Hepatocyte (in vitro differentiated cells): ENCODE measurements at regions not wholly inside any gene's neighbourhood (a gene's known extent, or its start where the extent isn't known, plus 50 kb on each side); places are given as distances from the start of the nearest gene placed in this dataset.
"Not testable (repeated sequence)": the region's sequence is repeated elsewhere in the genome, so short reads cannot be mapped to it uniquely, and the experiment has no call there.

ENCODE experiments used
- DNase-seq: peaks from one replicate; pipeline ENCODE4 v3.0.0-alpha.2; 2016; ENCODE audit warnings: low spot score
- H2AFZ ChIP-seq: fragments of 200-600 bp; sonication (generic); 2 replicates; pipeline ENCODE4 v1.6.0; 2016; ENCODE audit warnings: antibody characterized with exemption, mild to moderate bottlenecking
- H3K27ac ChIP-seq: fragments of 200-600 bp; sonication (generic); 2 replicates; pipeline ENCODE4 v1.5.1; 2016; ENCODE audit warnings: mild to moderate bottlenecking
- H3K27me3 ChIP-seq: fragments of 200-600 bp; sonication (generic); 2 replicates; pipeline ENCODE4 v1.6.1; 2016
- H3K36me3 ChIP-seq: fragments of 200-600 bp; sonication (generic); replicated peaks from 2 replicates; pipeline ENCODE4 v1.5.1; 2016; ENCODE audit warnings: low read depth; ENCODE audit not compliant: insufficient read depth
- H3K4me1 ChIP-seq: fragments of 200-600 bp; sonication (generic); 2 replicates; pipeline ENCODE4 v1.5.1; 2016; ENCODE audit warnings: mild to moderate bottlenecking, moderate library complexity; ENCODE audit not compliant: insufficient read depth
- H3K4me2 ChIP-seq: fragments of 200-600 bp; sonication (generic); 2 replicates; pipeline ENCODE4 v1.6.0; 2016
- H3K4me3 ChIP-seq: fragments of 200-600 bp; sonication (generic); 2 replicates; pipeline ENCODE4 v1.5.1; 2016; ENCODE audit warnings: mild to moderate bottlenecking
- H3K79me2 ChIP-seq: fragments of 200-600 bp; sonication (generic); 2 replicates; pipeline ENCODE4 v1.6.0; 2017; ENCODE audit warnings: mild to moderate bottlenecking
- H3K9me2 ChIP-seq: fragments of 200-600 bp; sonication (generic); replicated peaks from 2 replicates; pipeline ENCODE4 v1.6.0; 2017; ENCODE audit warnings: mild to moderate bottlenecking; ENCODE audit not compliant: insufficient read depth
- H3K9me3 ChIP-seq: fragments of 200-600 bp; sonication (generic); 2 replicates; pipeline ENCODE4 v1.5.1; 2016; ENCODE audit warnings: low read depth, mild to moderate bottlenecking
- H4K20me1 ChIP-seq: fragments of 200-600 bp; sonication (generic); 2 replicates; pipeline ENCODE4 v1.6.0; 2016; ENCODE audit warnings: mild to moderate bottlenecking; ENCODE audit not compliant: insufficient read depth, poor library complexity, severe bottlenecking
- EZH2 ChIP-seq: fragments of 200-600 bp; sonication (generic); IDR thresholded peaks from 2 replicates; pipeline ENCODE4 v1.6.1; 2016; ENCODE audit warnings: antibody characterized with exemption, mild to moderate bottlenecking, borderline replicate concordance
- EZH2phosphoT487 ChIP-seq: fragments of 200-600 bp; sonication (generic); IDR thresholded peaks from one replicate; pipeline ENCODE4 v1.6.1; 2018; ENCODE audit warnings: antibody characterized with exemption, mild to moderate bottlenecking, low read depth, moderate library complexity; ENCODE audit not compliant: unreplicated experiment, severe bottlenecking
- WGBS: methylation state at CpG from one replicate; pipeline ENCODE4 v1.1.6; 2016; ENCODE audit warnings: low lambda C conversion rate; ENCODE audit errors: missing lambda C conversion rate; 5-methylcytosine and 5-hydroxymethylcytosine counted together
- TF ChIP-seq, protein P1 (sequence below): fragments of 200-600 bp; sonication (generic); IDR thresholded peaks from 2 replicates; pipeline ENCODE4 v1.5.1; 2016; ENCODE audit warnings: antibody characterized with exemption, mild to moderate bottlenecking; ENCODE audit not compliant: poor library complexity

DNA sequence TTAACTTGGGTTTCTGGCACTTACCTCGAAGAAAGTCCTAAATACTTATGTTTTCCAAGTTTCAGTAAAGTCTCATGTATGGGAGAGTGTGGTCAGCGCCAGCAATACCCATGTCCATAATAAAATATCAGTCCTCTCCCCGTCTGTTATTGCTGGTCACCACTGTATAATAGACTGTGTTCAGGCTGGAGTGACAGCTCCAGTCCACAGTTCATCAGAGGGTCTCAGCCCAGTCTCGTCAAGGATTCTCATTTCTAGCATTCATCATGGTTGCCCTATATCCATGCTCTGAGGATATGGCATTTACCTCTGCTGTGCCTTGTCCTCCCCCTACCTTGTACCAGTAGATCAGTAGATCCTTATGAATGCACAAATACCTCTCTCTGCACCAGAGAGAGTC, 384.5 kb downstream of the NPIPA7 start:
- Histone ChIP-seq H3K27ac (no peak overlapping the region), H3K4me2 (no peak overlapping the region), H3K9me3 (no peaks in the 10 kb centered on the region), H3K36me3 (no peaks in the 10 kb centered on the region), H4K20me1 (no peaks in the 10 kb centered on the region), H3K9me2 (no peaks in the 10 kb centered on the region), H2AFZ (no peak overlapping the region), H3K27me3 (no peaks in the 10 kb centered on the region), H3K79me2 (no peaks in the 10 kb centered on the region), H3K4me1 (no peaks in the 10 kb centered on the region), H3K4me3 (no peak overlapping the region)
- TF ChIP-seq EZH2 = no peak
- no peak for TF ChIP-seq EZH2phosphoT487
- TF ChIP-seq, protein P1, sequence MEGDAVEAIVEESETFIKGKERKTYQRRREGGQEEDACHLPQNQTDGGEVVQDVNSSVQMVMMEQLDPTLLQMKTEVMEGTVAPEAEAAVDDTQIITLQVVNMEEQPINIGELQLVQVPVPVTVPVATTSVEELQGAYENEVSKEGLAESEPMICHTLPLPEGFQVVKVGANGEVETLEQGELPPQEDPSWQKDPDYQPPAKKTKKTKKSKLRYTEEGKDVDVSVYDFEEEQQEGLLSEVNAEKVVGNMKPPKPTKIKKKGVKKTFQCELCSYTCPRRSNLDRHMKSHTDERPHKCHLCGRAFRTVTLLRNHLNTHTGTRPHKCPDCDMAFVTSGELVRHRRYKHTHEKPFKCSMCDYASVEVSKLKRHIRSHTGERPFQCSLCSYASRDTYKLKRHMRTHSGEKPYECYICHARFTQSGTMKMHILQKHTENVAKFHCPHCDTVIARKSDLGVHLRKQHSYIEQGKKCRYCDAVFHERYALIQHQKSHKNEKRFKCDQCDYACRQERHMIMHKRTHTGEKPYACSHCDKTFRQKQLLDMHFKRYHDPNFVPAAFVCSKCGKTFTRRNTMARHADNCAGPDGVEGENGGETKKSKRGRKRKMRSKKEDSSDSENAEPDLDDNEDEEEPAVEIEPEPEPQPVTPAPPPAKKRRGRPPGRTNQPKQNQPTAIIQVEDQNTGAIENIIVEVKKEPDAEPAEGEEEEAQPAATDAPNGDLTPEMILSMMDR = no peak
- 81% methylated on average over 4 of the region's 4 CpGs for WGBS
- DNase-seq = no peak

DNA sequence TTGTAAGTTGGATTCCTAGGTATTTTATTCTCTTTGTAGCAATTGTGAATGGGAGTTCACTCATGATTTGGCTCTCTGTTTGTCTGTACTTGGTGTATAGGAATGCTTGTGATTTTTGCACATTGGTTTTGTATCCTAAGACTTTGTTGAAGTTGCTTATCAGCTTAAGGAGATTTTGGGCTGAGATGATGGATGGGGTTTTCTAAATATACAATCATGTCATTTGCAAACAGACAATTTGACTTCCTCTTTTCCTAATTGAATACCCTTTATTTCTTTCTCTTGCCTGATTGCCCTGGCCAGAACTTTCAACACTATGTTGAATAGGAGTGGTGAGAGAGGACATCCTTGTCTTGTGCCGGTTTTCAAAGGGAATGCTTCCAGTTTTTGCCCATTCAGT, 391.8 kb downstream of the NPIPA7 start:
- WGBS = 88% methylated on average over 1 of the region's 1 CpG
- not testable (repeated sequence) for H3K27ac ChIP-seq, H3K79me2 ChIP-seq, DNase-seq, H2AFZ ChIP-seq, H3K9me2 ChIP-seq, H4K20me1 ChIP-seq, H3K36me3 ChIP-seq, H3K4me2 ChIP-seq, H3K4me1 ChIP-seq, H3K4me3 ChIP-seq, H3K27me3 ChIP-seq, H3K9me3 ChIP-seq

DNA sequence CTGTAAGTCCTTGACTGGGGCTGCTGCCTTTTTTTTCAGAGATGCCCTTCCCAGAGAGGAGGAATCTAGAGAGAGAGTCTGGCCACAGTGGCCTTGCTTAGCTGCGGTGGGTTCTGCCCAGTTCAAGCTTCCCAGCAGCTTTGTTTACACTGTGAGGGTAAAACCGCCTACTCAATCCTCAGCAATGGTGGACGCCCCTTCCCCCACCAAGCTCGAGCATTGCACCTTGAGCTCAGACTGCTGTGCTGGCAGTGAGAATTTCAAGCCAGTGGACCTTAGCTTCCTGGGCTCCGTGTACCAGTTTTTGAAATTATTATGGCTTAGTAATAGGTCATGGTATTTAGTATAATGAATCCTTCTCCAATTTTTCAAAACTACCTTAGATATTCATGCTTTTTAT, 395.4 kb downstream of the NPIPA7 start:
- no peak overlapping the region for H3K27ac ChIP-seq
- H3K9me2 ChIP-seq = no peaks in the 10 kb centered on the region
- H4K20me1 ChIP-seq = no peaks in the 10 kb centered on the region
- H3K36me3 ChIP-seq = no peaks in the 10 kb centered on the region
- 39% methylated on average over 5 of the region's 5 CpGs for WGBS
- H3K4me2 ChIP-seq = no peak overlapping the region
- H3K9me3 ChIP-seq = no peaks in the 10 kb centered on the region
- no peaks in the 10 kb centered on the region for H3K27me3 ChIP-seq
- H3K79me2 ChIP-seq = no peaks in the 10 kb centered on the region
- no peak overlapping the region for H2AFZ ChIP-seq
- peak; percentile 25 for DNase-seq
- no peak overlapping the region for H3K4me3 ChIP-seq
- H3K4me1 ChIP-seq = no peaks in the 10 kb centered on the region
- TF ChIP-seq EZH2phosphoT487 (no peak), EZH2 (no peak)
- TF ChIP-seq, protein P1 = no peak

DNA sequence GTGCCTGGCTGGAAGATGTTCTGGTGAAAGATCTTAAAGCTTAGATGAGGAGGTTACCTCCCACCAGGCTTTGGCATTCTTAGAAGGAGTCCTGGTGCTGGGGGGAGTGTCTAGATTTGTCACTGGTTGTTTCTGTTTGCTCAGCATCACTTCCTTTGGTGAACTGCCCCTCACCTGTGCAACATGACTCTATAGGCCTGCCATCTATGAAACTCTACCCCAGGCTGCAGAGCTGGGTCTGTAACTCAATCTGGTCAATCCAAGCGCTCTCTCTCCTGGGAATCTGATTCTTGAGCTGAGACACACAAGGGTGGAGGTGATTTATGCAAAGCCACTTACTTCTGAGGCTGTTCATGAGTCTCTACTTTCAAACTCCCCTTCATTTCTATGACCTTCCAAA, 399.4 kb downstream of the NPIPA7 start:
- no peak overlapping the region for H3K4me3 ChIP-seq
- no peak for DNase-seq
- H3K27ac ChIP-seq = no peak overlapping the region
- no peak overlapping the region for H2AFZ ChIP-seq
- no peaks in the 10 kb centered on the region for H3K79me2 ChIP-seq
- H3K4me2 ChIP-seq = no peak overlapping the region
- H3K36me3 ChIP-seq = no peaks in the 10 kb centered on the region
- TF ChIP-seq, protein P1 = no peak
- TF ChIP-seq EZH2phosphoT487 = no peak
- no peak for TF ChIP-seq EZH2
- WGBS = 89% methylated on average over 1 of the region's 1 CpG
- H3K4me1 ChIP-seq = no peaks in the 10 kb centered on the region
- no peaks in the 10 kb centered on the region for H3K9me3 ChIP-seq
- no peaks in the 10 kb centered on the region for H4K20me1 ChIP-seq
- H3K9me2 ChIP-seq = no peaks in the 10 kb centered on the region
- H3K27me3 ChIP-seq = no peaks in the 10 kb centered on the region
